ENCODE measurements at regions not wholly inside any gene's neighbourhood (a gene's known extent, or its start where the extent isn't known, plus 50 kb on each side); places are given as distances from the start of the nearest gene placed in this dataset.
"Not testable (repeated sequence)": the region's sequence is repeated elsewhere in the genome, so short reads cannot be mapped to it uniquely, and the experiment has no call there.

DNA sequence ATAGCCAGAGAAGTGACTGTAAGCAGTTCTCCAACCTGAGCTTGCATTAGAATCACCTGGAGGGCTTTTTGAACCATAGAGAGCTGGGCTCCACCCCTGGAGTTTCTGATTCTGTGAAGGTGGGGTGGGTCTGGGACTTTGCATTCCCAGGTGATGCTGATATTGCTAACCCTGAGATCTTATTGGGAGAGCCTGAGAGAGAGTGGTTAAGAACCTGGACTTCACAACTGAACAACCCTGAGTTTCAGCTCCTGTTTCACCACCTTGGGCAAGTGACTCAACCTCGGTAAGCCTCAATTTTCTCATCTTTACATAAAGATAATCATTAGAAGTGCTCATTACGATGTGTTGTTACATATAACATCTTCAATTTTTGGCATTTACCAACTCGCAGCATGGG is 498.6 kb downstream of the EBF1 start:
- DNase-seq: no peak

GRCh38 chr5:158600679-158601078 is 499.0 kb downstream of the EBF1 start:
- DNase-seq: no peak

GRCh38 chr5:158599157-158599556 is 500.6 kb downstream of the EBF1 start:
- DNase-seq: no peak

GRCh38 chr5:158594595-158595242 is 505.0 kb downstream of the EBF1 start:
- no peak for DNase-seq

DNA sequence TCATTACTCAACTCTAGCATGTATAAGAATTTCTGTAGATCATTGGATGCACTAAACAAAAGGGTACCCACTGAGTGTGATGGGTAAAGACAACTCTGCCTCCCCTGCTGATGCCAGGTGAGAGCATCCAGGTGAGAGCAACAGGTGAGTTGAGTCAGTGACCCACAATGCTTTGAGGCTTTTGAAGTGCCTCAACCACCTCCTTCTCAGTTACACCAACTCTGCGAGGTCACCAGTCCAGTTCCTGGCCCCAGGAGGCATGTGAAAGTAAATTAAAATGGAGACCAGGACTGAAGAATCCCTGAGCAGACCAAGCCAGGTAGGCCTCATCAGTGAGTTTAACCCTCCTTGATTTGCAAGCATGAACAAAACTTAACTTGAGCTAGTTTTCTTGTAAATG is 505.8 kb downstream of the EBF1 start:
- DNase-seq: no peak

DNA sequence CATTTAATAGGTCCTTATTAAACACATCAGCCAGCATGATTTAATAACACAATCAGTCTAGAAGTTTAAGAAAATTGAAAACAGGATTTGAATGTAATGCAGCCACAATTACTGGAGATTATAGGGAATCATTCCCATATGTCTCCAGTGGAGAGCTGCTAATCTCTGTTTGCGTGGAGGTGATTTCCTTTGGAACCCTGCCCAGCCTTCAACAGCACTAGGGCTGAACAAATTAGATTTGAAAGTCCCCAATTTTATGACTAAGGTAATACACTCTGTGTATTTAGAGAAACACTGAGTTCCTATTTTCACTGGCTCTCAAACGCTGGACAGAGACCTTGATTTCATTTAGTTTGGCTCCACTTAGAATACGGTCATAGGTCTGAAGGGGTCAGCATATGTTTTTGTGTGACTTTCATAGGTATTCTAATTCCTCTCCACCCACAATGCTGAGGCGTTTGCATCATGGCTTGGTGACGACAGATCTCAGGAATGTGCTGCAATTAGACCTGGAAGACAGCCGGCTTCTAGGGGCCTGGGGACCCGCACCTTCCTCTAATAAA is 508.3 kb downstream of the EBF1 start:
- no peak for DNase-seq

DNA sequence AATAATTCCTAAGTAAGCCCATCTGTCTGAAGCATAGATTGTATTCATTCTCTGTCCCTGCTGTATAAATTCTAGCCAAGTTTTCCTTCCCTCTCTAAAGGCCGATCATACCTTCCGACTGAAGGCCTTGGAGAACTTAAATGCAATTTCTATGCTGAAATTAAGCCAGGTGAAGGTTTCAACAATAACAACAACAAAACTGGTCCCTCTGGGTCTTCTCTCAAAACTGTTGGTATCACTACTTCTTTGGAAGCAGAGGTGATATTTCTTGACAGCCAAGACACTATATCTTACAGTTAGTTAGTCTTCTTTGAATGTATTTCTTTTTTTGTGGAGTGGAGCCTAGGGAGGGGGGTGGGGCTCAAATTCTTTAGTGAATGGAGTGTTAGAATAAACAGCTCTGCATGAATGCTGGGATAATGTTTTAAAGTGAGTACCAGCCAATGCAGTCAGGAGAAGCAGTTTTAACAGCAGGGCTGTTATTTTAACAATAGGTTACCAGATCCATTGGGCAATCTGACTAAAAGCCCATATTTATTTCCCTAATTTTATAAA is 508.9 kb downstream of the EBF1 start:
- DNase-seq: no peak

DNA sequence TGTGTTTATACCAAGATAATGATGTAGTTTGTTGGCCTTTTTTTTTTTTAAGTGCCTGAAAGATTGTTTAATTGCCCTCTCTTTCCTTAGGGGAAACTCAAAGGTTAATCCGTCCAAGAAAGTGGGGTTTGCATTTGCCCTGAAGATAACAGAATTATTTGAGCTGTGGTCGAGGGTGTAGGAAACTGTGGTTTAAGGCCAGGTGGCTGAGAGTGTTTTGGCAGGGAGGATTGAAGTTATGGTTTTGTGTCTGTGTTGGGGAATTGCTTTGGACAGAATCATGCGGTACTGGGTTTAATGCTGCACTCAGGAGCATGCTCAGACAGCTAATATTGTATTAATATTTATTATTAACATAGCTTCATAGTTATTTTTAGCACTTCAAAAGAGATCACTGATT is 509.8 kb downstream of the EBF1 start:
- no peak for DNase-seq

DNA sequence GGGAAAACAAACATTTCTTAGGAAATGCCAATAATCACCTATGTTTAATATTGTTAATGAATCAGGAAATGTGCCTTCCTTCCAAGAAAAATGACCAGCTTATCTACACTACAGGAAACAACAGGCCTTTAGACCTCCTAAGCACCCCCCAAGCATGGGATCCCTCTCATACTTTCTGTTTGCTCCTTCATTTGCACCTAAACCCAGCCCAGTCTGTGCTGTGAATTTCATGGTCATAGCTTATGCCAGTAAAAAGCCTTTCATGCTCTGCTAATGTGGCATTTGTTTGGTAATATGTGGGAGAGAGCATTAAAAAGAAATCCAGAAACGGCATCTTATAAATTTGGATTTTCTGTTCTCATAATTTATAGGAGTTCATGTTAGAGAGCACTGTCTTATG is 511.1 kb downstream of the EBF1 start:
- DNase-seq: no peak

- DNase-seq: no peak
These were observed 513.7 kb downstream of the EBF1 start for GRCh38 chr5:158586054-158586453.

GRCh38 chr5:158582669-158583068 is 517.0 kb downstream of the EBF1 start:
- not testable (repeated sequence) for DNase-seq

DNA sequence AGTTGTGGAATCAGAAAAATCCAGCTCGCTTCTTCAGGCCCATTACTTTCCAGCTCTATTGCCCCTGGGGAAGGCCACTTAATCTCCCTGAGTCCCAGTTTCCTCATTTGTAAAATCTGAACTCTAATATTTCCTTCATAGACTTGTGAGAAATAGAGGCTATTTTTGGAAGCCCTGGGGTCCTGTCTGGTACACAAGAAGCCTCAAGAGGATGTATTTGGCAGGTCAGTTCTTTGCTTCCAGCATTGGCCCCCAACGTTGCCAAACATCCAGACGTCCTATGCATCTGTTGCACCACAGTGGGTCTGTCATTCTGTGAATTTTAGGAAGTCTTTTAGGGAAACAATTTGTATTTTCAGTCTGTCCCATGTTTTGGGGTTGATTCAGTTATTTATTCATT is 525.9 kb downstream of the EBF1 start:
- no peak for DNase-seq

DNA sequence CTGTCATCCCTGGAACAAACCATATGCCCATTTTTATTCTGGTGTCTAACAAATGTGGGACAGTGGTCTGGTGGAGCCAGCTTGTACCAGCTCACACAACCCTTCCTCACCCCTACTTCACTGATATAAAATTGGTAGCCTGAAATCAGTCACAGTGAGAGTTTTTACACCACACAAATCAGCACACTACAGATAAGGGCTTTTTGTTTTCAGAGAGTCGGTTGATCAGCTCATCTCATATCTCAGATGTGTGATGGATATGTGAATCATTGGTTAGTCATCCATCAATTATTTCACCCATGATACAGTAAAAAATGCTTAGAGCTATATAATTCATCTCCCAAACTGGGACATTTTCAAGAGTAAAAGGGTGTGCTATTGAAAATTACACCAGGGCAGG is 529.2 kb downstream of the EBF1 start:
- DNase-seq: no peak

DNA sequence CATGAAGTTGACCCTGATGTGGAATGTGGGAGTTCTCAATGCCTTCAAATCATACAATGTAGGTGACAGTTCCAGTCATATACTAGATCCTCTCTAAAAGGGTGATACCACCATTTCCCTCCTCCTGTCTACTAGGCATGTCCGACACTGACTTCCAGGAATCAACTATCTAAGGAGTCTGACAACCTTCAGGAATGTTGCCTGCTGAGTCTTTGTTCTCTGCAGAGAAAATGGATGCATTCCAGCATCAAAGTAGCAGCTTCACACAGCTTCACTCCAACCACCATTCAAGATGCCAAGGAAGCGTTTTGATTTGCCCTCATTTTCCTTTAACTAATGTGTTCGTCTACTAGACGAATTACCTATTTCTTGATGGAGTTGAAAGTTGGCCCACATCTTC is 530.2 kb downstream of the EBF1 start:
- no peak for DNase-seq

GRCh38 chr5:158565017-158565789 is 534.5 kb downstream of the EBF1 start:
- no peak for DNase-seq

DNA sequence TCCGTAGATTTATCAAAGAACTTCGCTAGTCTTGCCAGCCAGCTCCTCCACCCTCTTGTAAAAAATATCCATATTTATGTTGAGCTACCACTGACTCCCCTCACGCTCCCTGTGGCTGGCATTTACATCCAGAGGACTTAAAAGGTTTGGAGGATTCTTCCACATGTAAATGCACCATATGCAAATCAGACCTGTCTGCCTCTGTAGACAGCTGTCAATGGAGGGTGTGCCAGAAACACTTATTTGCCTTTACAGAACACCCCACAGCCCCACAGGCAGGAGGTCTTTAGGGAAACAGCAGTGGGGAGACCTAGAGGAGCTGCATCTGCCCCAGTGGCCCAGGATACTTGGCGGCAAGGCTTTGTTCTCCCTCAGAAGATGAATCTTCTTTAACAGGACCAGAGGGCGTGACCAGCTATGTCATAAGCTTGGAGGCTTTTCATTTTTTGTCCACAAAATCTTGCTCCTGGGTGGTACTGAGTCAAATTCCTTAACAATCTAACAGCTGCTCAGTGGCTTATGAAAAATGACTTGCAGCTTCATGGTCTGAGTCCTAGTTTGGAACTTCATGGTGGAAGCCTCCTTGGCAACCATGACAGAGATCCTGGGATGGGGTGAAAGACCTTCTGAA is 535.8 kb downstream of the EBF1 start:
- no peak for DNase-seq

DNA sequence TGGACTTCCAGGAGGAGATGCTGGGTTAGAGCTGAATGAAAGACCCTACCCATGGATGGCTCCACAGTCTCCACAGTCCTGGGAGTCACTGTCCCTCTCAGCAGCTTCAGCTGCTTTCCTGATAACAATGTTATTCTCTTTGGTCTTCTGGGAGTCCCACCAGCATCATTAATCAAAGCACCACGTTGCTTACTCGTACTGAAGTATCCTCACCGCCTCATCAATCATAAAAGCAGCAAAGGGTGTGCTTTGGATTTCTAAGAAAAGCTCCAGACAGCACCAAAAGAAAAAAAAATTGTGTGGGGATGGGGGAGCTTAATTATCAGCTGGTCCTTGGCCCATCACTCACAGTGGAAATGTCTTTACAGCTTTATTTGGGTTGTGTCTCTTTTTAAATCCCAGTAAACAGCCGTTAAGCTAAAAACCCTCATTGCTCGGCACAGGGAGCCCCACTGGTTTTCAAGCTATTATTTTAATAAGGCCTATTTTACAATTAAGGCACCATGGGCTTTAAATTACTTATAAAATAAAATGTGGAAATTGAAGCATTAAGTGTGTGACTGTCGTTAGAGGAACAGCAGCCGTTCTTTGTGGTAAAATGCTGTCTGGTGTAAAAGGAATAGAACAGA is 538.0 kb downstream of the EBF1 start:
- no peak for DNase-seq

GRCh38 chr5:158560170-158560569 is 539.5 kb downstream of the EBF1 start:
- DNase-seq: no peak

- DNase-seq: no peak
These were observed 540.1 kb downstream of the EBF1 start for GRCh38 chr5:158559643-158560042.

DNA sequence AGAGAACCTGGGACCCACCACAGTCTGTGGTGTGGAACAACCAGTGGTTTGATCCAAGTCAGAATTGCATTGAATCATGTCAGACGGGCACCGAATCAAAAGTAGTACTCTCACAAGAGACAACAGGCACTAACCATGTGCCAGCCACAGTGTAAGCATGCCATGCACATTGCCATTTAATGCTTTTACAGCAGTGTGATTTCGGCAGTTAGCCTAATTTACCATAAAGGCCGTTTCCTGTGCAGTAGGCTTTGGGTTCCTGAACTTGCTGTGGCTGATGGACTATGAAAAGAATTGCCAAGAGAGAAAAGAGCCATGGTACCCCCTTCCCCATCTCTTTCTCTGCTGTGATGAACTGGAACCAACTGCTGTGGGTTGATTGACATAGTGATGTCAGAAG is 540.6 kb downstream of the EBF1 start:
- DNase-seq: no peak

DNA sequence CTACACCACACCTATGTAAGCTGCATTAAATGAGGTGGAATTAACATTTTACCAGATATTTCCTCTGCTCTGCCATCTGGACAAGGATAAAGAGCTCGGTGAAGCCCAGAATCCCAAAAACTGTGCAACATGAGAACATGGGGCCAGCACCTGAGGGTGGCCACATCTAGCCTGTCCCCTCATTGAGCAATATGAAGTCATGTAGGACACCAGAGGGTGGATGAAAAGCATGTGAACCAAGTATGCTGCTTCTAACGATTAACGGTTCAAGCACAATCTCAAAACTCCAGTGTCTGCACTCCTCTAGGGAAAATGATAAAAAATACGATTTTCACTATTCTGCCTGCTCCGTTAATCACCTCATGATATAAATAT is 545.8 kb downstream of the EBF1 start:
- no peak for DNase-seq

DNA sequence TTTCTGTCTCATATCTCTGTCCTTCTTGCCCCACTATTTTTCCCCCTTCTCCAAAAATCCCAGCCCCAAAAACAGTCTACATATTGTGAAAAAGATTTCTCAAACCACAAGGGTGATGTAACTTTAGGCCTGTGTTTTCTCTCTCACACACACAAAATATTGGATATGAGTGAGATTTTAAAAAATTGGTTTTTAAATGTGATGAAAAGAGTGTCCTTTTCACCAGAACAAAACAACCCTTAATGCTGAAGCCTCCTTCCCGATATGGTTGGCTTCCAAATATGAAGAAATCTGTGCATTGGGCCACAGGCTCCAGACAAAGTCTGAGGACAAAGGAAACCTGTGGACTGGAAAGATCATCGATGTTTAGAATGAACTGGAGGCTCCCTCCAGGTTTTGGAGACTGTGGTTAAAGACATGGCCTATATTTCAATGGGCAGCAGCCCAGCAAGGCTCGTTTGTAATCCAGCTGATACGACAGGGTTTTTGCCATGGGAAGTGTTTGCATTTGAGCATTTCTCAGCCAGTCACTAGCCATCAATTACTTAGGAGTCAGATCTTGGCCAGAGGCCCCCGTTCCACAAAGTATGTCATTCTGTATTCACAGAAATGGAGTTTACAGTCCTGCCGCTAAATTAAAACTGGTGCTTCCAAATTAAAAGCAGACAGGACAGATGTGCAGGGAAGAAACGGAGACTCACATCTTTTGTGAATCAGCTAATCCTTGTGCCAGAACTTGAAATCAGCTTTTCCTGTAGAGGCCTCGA is 546.3 kb downstream of the EBF1 start:
- DNase-seq: no peak

Measured in SHP77 treated with DMSO at 0.1 percent for 48 hours (cell line).